H9 (cell line): ENCODE measurements at regions not wholly inside any gene's neighbourhood (a gene's known extent, or its start where the extent isn't known, plus 50 kb on each side); places are given as distances from the start of the nearest gene placed in this dataset.
"Not testable (repeated sequence)": the region's sequence is repeated elsewhere in the genome, so short reads cannot be mapped to it uniquely, and the experiment has no call there.

Experiments
- DNase-seq: peaks from one replicate; pipeline ENCODE4 v3.0.0-alpha.2; 2017
- H2AFZ ChIP-seq: one replicate; pipeline ENCODE4 v1.6.1; 2013; ENCODE audit warnings: mild to moderate bottlenecking, low read length, control low read depth, moderate library complexity
- H2AK5ac ChIP-seq: 2 replicates; pipeline ENCODE4 v1.6.1; 2013; ENCODE audit warnings: low read length, control low read depth, mixed read lengths; ENCODE audit not compliant: insufficient read length
- H2BK120ac ChIP-seq: one replicate; pipeline ENCODE4 v1.6.1; 2013; ENCODE audit warnings: low read depth, mild to moderate bottlenecking, low read length, control low read depth, inconsistent platforms; ENCODE audit not compliant: poor library complexity, severe bottlenecking
- H2BK12ac ChIP-seq: 2 replicates; pipeline ENCODE4 v1.6.1; 2013; ENCODE audit warnings: low read length, control low read depth, mixed read lengths, low read depth; ENCODE audit not compliant: insufficient read length
- H2BK15ac ChIP-seq: 2 replicates; pipeline ENCODE4 v1.6.1; 2013; ENCODE audit warnings: low read depth, low read length, control low read depth
- H2BK20ac ChIP-seq: one replicate; pipeline ENCODE4 v1.6.1; 2013; ENCODE audit warnings: low read depth, mild to moderate bottlenecking, low read length, control low read depth, inconsistent platforms; ENCODE audit not compliant: poor library complexity, severe bottlenecking
- H2BK5ac ChIP-seq: 2 replicates; pipeline ENCODE4 v1.6.1; 2013; ENCODE audit warnings: low read length, control low read depth, mixed read lengths; ENCODE audit not compliant: insufficient read length
- H3K14ac ChIP-seq: 2 replicates; pipeline ENCODE4 v1.6.1; 2013; ENCODE audit warnings: low read length, control low read depth; ENCODE audit not compliant: insufficient read depth
- H3K18ac ChIP-seq: 2 replicates; pipeline ENCODE4 v1.6.1; 2013; ENCODE audit warnings: low read depth, mild to moderate bottlenecking, mixed read lengths, low read length, control low read depth; ENCODE audit not compliant: insufficient read length
- H3K23ac ChIP-seq: 2 replicates; pipeline ENCODE4 v1.6.1; 2013; ENCODE audit warnings: low read length, control low read depth, mixed read lengths, low read depth; ENCODE audit not compliant: insufficient read length
- H3K23me2 ChIP-seq: 2 replicates; pipeline ENCODE4 v1.6.1; 2013; ENCODE audit warnings: low read depth, mild to moderate bottlenecking, mixed read lengths, low read length, control low read depth; ENCODE audit not compliant: insufficient read length, poor library complexity, severe bottlenecking
- H3K27ac ChIP-seq: 2 replicates; pipeline ENCODE4 v1.5.1; 2013; ENCODE audit warnings: low read length, control low read depth, mixed read lengths, low read depth; ENCODE audit not compliant: insufficient read length
- H3K27me3 ChIP-seq: 2 replicates; pipeline ENCODE4 v1.6.1; 2013; ENCODE audit warnings: low read length, control low read depth, inconsistent platforms; ENCODE audit not compliant: insufficient read depth
- H3K4ac ChIP-seq: 2 replicates; pipeline ENCODE4 v1.6.1; 2013; ENCODE audit warnings: low read depth, mild to moderate bottlenecking, control low read depth, inconsistent platforms, low read length, moderate library complexity
- H3K4me1 ChIP-seq: 2 replicates; pipeline ENCODE4 v1.6.1; 2013; ENCODE audit warnings: low read length, control low read depth, inconsistent platforms; ENCODE audit not compliant: insufficient read depth
- H3K4me2 ChIP-seq: 2 replicates; pipeline ENCODE4 v1.6.1; 2013; ENCODE audit warnings: low read length, control low read depth, mixed read lengths; ENCODE audit not compliant: insufficient read length, insufficient read depth
- H3K56ac ChIP-seq: 2 replicates; pipeline ENCODE4 v1.6.1; 2013; ENCODE audit warnings: low read depth, mild to moderate bottlenecking, mixed read lengths, low read length, control low read depth; ENCODE audit not compliant: insufficient read length
- H3K79me1 ChIP-seq: 2 replicates; pipeline ENCODE4 v1.6.1; 2013; ENCODE audit warnings: low read depth, mild to moderate bottlenecking, moderate library complexity, low read length, control low read depth, inconsistent platforms; ENCODE audit not compliant: insufficient read depth, poor library complexity, severe bottlenecking
- H3K79me2 ChIP-seq: 2 replicates; pipeline ENCODE4 v1.6.1; 2013; ENCODE audit warnings: low read length, control low read depth, inconsistent platforms; ENCODE audit not compliant: insufficient read depth
- H3K9ac ChIP-seq: 2 replicates; pipeline ENCODE4 v1.6.1; 2013; ENCODE audit warnings: low read length, control low read depth, mixed read lengths; ENCODE audit not compliant: insufficient read length; ENCODE audit errors: extremely low read depth
- H3K9me3 ChIP-seq: one replicate; pipeline ENCODE4 v1.6.1; 2013; ENCODE audit warnings: low read depth, low read length, inconsistent platforms; ENCODE audit not compliant: control insufficient read depth
- H3T11ph ChIP-seq: one replicate; pipeline ENCODE4 v1.6.1; 2013; ENCODE audit warnings: mild to moderate bottlenecking, low read length, control low read depth, inconsistent platforms
- H4K20me1 ChIP-seq: one replicate; pipeline ENCODE4 v1.6.1; 2013; ENCODE audit not compliant: control insufficient read depth, insufficient read length, insufficient read depth
- H4K5ac ChIP-seq: 2 replicates; pipeline ENCODE4 v1.6.1; 2013; ENCODE audit warnings: low read depth, mild to moderate bottlenecking, mixed read lengths, low read length, control low read depth; ENCODE audit not compliant: insufficient read length
- H4K8ac ChIP-seq: replicated peaks from 2 replicates; pipeline ENCODE4 v1.6.1; 2013; ENCODE audit warnings: low read length, control low read depth, mixed read lengths, low read depth; ENCODE audit not compliant: insufficient read length
- H4K91ac ChIP-seq: 2 replicates; pipeline ENCODE4 v1.6.1; 2013; ENCODE audit warnings: low read depth, mild to moderate bottlenecking, moderate library complexity, mixed read lengths, low read length, control low read depth; ENCODE audit not compliant: insufficient read length
- H3K27ac Mint-ChIP-seq, 3 experiments: 2 replicates in 2 of 3; 3 replicates in 1 of 3; pipeline ENCODE4 v1.8.0; 2020 to 2021; ENCODE audit warnings: mixed read lengths in 3 of 3, mild to moderate bottlenecking in 1 of 3, moderate library complexity in 1 of 3
- H3K27me3 Mint-ChIP-seq: 2 replicates; pipeline ENCODE4 v1.8.0; 2021; ENCODE audit warnings: low read depth, mild to moderate bottlenecking, moderate library complexity, mixed read lengths
- H3K36me3 Mint-ChIP-seq, 3 experiments: 2 replicates in 2 of 3; 3 replicates in 1 of 3; pipeline ENCODE4 v1.8.0; 2020 to 2021; ENCODE audit warnings: low read depth in 3 of 3, mixed read lengths in 3 of 3; ENCODE audit not compliant: insufficient read depth in 1 of 3
- H3K4me1 Mint-ChIP-seq, 2 experiments: 2 replicates each; pipeline ENCODE4 v1.8.0; 2020; ENCODE audit warnings: mixed read lengths in 2 of 2
- H3K4me3 Mint-ChIP-seq, 2 experiments: 2 replicates in 1 of 2; 3 replicates in 1 of 2; pipeline ENCODE4 v1.8.0; 2020 to 2021; ENCODE audit warnings: mild to moderate bottlenecking in 2 of 2, mixed read lengths in 2 of 2, moderate library complexity in 1 of 2
- H3K9me3 Mint-ChIP-seq, 2 experiments: 2 replicates in 1 of 2; 3 replicates in 1 of 2; pipeline ENCODE4 v1.8.0; 2020; ENCODE audit warnings: mild to moderate bottlenecking in 2 of 2, mixed read lengths in 2 of 2, moderate library complexity in 1 of 2
- CTCF ChIP-seq: fragments of 200-600 bp; sonication (generic); conservative IDR thresholded peaks from 3 replicates; pipeline ENCODE4 v1.8.0; 2021; ENCODE audit warnings: antibody characterized with exemption, mild to moderate bottlenecking
- WGBS: extraction: QIAGEN DNeasy Blood & Tissue Kit; methylation state at CpG from one replicate; pipeline ENCODE4 v1.1.7; 2013; ENCODE audit warnings: missing lambda C conversion rate, low lambda C conversion rate, mixed read lengths; ENCODE audit not compliant: insufficient read length; ENCODE audit errors: extremely low coverage; 5-methylcytosine and 5-hydroxymethylcytosine counted together

- not testable (repeated sequence) for H3K27me3 ChIP-seq, H3K18ac ChIP-seq, H2BK12ac ChIP-seq, H3K14ac ChIP-seq, H3K27me3 Mint-ChIP-seq, H4K20me1 ChIP-seq, H3K36me3 Mint-ChIP-seq, H3K4ac ChIP-seq, H3T11ph ChIP-seq, H4K5ac ChIP-seq, DNase-seq, H2AFZ ChIP-seq, H4K91ac ChIP-seq, H3K4me1 Mint-ChIP-seq, H3K27ac ChIP-seq, H3K23me2 ChIP-seq, H2AK5ac ChIP-seq, H2BK120ac ChIP-seq, H3K4me3 Mint-ChIP-seq, H3K9me3 ChIP-seq, H2BK20ac ChIP-seq, H3K56ac ChIP-seq, H3K4me1 ChIP-seq, H4K8ac ChIP-seq, H3K9ac ChIP-seq, H2BK5ac ChIP-seq, H3K27ac Mint-ChIP-seq, H2BK15ac ChIP-seq, H3K4me2 ChIP-seq, H3K79me2 ChIP-seq, H3K79me1 ChIP-seq, H3K23ac ChIP-seq
- TF ChIP-seq CTCF = peak; percentile 27; the same call in 2 of the 3 replicates
- peaks cover 22 to 43% of the 10 kb centered on the region in 2 experiments for H3K9me3 Mint-ChIP-seq
- no CpG with 5 or more reads among the region's 8 CpGs for WGBS
Observed at GRCh38 chr20:26252311-26252975, 555.8 kb upstream of the ZNF337 start.

- not testable (repeated sequence) for DNase-seq
Observed at GRCh38 chr20:26251376-26251775, 554.7 kb upstream of the ZNF337 start.

More at GRCh38 chr20:26251376-26251775, 554.7 kb upstream of the ZNF337 start:
- not testable (repeated sequence) for H2AFZ ChIP-seq, H2AK5ac ChIP-seq, H3K4ac ChIP-seq, H3K79me1 ChIP-seq, H3K23me2 ChIP-seq, H2BK20ac ChIP-seq, H3K4me3 Mint-ChIP-seq, H3K27me3 Mint-ChIP-seq, H3K9me3 ChIP-seq, H3K4me1 ChIP-seq, H4K91ac ChIP-seq, H3T11ph ChIP-seq, H3K27ac Mint-ChIP-seq, H2BK120ac ChIP-seq, H3K27ac ChIP-seq, H3K23ac ChIP-seq, H3K27me3 ChIP-seq, H2BK5ac ChIP-seq, H4K8ac ChIP-seq, H2BK12ac ChIP-seq, H3K4me2 ChIP-seq, H3K9ac ChIP-seq, H3K14ac ChIP-seq, H3K56ac ChIP-seq, H4K5ac ChIP-seq, H3K18ac ChIP-seq, H3K36me3 Mint-ChIP-seq, H3K79me2 ChIP-seq, H2BK15ac ChIP-seq, H4K20me1 ChIP-seq, H3K4me1 Mint-ChIP-seq
- WGBS = no CpG with 5 or more reads among the region's 29 CpGs
- peaks cover 21 to 40% of the 10 kb centered on the region in 2 experiments for H3K9me3 Mint-ChIP-seq
